DMS 273 treated with DMSO at 0.1 percent for 48 hours (cell line): ENCODE measurements at regions not wholly inside any gene's neighbourhood (a gene's known extent, or its start where the extent isn't known, plus 50 kb on each side); places are given as distances from the start of the nearest gene placed in this dataset.
"Not testable (repeated sequence)": the region's sequence is repeated elsewhere in the genome, so short reads cannot be mapped to it uniquely, and the experiment has no call there.

ENCODE experiments used
- DNase-seq: peaks from one replicate; lab custom pipeline; 2025; lab: John Stamatoyannopoulos, UW

DNA sequence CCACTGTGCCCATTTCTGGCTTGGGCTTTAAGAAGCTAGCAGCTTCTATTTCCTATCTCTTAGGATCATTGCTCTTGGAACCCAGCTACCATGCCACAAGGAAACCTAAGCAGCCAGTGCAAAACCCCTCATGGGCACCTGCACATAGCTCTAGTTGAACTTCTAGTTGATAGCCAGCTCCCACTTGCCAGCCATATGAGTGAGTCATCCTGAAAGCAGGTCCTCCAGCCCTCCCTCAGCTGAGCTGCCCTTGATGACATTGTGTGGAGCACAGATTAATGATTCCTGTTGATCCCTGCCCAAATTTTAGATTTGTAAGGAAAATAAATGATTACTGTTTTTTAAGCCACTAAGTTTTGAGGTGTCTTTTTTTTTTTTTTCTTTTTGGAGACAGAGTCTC is 234.2 kb upstream of the FBXO33 start:
- DNase-seq, result no peak

DNA sequence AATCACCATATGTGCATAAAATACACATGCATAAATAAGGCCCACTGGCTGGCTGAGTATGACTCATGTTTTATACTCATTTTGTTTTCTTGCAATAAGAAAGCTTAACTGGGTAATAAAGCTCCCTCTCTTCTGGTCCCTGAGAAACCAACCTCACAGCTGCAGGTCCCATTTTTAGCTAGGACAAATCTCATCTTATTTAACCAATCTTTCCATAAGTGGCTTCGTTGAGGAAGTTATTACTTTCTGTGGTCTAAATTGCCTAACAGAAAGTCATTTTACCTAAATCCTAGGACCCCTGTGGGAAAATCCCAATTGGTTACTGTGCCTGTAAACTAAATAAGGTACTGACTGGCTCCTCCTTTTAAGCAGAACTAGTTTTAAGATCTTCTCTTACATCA is 232.8 kb upstream of the FBXO33 start:
- DNase-seq, result no peak

DNA sequence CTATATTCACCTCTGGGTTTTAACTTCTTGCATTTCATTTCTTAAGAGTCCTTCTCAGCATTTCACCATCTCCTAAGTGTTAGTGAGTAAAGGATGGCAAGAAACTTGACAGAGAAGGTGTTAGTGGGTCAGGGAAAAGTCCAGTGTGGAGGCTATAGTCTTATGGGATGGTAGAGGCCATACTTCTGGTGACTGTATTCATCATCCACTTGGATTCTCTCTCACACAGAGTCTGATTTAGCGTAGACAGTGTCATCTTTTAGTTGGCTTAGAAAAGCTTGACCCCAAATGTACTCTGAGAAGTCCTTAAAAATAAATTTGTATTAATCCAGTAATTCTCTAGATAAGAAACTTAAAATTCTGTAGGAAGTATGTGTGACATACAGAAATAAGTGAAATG is 232.4 kb upstream of the FBXO33 start:
- DNase-seq, result no peak

DNA sequence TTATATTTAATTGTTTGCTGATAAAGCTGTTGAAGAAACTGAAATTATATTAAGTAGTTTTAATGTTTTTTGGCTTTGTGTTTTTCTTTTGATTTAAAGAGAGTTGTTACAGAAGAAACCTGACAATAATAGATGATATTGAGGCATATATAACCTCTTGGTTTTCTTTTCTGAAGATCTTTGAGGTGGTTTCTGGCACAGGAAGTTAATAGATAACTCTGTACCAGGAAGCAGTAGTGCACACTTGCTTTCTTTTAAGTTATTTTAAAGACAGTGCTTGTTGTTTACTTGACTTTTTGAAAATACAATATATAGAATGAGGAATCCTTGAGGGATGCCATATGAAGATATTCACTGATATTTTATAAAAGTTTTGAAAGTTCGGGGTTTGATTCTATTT is 209.0 kb upstream of the FBXO33 start:
- DNase-seq, result no peak

DNA sequence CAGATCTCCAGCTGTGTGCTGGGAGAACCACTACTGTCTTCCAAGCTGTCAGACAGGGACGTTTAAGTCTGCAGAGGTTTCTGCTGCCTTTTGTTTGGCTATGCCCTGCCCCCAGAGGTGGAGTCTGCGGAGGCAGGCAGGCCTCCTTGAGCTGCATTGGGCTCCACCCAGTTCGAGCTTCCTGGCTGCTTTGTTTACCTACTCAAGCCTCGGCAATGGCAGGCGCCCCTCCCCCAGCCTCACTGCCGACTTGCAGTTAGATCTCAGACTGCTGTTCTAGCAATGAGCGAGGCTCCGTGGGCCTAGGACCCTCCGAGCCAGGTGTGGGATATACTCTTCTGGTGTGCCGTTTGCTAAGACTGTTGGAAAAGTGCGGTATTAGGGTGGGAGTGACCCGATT is 206.8 kb upstream of the FBXO33 start:
- DNase-seq, result not testable (repeated sequence)

DNA sequence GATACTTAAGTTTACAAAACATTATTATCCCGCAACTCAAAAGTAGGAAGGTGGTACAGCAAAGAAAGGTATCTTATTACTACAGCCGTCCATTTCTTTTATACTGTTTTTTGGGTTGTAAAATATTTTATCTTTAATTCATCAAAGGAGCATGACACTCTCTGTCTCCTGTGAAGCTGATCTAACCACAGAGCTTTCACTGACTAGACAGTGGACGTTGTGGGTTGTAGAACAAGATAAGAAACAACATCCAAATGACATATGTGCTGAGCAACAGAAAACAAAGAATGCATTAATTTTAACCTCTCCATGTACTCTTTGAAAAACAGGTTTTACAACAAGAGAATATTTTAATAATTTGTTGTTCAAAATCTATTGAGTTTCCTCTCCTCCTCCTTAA is 195.9 kb upstream of the FBXO33 start:
- no peak for DNase-seq

DNA sequence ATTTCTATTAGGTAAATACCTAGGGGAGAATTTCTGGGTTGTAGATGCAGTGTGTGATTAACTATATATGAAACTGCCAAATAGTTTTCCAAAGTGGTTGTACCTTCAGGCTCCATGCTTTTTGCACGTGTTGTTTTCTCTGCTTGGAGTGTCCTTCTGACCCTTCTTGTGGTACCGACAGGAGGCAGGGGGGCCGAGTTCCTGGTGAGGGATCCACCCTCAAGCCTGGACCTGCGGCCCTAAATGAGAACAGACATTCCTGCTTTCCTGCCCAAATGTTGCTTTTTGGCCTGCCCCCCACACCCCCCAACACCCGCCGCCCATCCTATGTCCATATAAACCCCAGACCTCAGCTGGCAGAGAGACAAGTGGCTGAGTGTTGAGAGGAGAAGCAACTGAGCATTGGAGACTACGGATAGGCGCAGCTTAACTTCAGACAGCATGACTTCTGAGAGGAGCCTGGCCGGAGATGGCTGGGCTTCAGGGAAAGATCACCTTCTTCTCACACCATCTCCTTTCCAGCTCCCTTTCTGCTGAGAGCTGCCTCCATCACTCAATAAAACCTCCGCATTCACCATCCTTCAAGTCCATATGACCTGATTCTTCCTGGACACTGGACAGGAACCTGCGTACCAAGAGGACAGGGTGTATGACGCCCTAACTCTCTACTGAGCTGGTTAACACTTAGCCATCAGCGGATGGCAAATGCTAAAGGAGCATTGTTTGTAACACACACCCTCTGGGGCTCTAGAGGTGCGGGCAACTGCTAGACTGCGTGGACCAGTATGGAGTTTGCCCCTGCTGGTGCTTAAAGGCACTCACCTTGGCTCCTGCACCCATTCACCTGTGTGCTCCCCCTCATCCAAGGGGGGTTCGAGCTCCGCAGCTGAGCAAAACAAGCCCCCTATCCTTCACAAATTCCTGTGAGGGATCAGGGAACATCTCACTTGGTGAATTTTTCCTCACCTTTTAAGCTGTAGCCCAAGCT is 194.7 kb upstream of the FBXO33 start:
- no peak for DNase-seq

DNA sequence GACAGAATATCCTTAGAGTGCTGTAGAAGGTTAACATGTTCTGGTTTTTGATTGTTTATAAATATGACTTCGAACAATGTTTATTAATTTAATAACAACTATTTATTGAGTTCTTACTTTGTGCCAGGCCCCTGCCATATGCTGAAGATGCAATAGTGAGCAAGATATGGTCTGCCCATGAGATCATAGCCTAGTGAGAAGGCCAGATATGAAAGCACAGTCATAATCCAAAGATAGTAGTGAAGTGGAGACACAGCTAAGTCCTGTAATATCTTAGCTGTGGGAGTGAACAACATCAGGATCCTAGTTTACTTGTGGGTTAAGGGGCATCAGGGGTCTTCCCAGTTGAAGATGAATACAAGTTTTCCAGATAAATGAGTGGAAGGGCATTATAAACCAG is 189.4 kb upstream of the FBXO33 start:
- DNase-seq, result no peak

DNA sequence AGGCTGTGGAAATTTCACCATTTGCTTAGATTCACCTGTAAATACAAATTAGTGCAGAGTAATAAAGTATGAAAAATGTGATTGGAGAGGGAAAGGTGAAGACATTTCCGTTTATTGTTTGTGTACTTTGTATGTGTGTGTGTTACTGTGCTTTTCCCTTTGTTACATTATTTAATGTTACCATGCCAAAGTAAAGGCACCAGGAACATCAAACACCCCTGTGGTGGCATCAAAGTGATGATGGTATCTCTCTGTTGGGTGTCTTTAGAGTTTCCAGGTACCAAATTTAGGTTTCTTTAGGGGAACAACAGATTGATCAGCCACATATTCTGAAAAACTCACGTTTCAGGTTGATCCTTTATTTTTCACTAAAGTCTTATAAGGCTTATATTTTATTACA is 189.0 kb upstream of the FBXO33 start:
- DNase-seq, result no peak

DNA sequence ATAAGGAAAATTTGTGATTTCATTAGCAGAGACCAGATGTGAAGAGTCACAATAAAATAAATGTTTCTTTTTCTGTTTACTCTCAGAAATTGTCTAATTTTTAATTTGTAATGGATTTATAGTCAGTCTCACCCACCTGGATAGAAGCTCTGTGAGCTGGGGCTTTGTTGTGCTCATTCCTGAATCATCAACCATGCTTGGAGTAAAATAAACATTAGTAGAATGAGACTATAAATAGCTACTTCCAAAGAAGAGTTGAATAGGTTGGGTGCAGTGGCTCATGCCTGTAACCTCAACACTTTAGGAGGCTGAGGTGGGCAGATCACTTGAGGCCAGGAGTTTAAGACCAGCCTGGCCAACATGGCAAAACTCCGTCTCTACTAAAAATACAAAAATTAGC is 185.3 kb upstream of the FBXO33 start:
- no peak for DNase-seq

DNA sequence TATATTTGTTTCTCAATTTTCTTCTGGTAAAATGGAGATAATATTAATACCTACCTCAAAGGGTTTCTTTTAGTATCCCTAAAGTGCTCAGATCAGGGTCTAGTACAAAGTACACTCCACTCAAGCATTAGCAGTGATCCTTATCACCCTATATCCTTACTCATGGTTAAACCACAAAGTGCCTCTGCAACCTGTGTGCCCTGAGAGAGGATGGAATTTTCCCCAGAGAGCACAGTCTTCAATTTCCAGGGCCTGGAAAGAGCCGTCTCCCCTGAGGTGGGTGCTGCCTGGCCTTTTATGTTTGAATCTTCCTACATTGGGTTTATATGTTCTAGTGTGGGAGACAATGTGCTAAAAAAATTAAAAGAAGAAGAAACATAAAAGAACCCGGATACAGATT is 183.1 kb upstream of the FBXO33 start:
- DNase-seq, result no peak

DNA sequence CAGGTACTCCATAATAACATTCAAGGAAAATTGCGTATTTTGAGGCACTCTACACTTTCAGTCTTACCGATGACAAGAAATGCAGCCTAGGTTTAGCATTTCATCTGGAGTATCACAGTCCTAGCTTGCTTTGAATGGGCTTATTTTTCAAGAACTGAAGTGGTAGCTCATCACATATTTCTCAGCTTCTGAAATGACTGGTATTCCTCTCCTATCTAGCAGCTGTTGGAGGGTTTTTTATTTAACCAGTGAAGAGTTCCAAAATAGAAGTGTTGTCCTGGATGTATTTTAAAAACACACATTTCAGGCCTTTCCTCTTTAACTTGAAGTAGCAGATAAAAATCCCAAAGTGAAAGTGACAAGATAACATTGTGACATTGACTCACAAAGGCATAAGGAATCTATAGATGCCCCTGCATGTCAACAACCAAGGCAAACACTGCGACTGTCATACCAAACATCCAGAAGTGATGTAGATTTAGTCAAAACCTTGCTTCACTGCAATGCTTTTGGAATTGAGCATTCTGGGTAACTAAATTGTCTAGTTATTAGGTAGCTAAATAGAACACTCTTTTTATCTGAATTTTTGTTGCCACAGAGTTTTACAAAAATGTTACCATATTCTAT is 182.2 kb upstream of the FBXO33 start:
- DNase-seq, result no peak

DNA sequence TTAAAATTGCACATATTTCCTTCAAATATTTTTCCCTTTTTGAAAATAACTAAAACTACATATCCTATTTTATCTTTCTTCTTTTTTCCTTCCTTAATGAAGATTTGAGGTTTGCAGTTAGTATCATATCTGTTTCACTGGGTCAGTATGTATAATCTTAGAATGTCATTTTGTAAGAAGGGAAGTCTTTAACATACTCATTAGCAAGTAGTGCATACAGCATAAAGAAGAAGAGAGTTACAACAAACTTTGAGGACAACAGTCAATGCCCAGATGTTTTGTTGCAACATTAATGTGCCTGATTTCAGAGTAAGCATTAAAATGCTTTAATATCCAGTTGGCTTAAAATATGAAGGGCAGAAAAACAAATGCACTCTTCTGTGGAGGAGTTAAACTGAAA is 176.9 kb upstream of the FBXO33 start:
- no peak for DNase-seq

DNA sequence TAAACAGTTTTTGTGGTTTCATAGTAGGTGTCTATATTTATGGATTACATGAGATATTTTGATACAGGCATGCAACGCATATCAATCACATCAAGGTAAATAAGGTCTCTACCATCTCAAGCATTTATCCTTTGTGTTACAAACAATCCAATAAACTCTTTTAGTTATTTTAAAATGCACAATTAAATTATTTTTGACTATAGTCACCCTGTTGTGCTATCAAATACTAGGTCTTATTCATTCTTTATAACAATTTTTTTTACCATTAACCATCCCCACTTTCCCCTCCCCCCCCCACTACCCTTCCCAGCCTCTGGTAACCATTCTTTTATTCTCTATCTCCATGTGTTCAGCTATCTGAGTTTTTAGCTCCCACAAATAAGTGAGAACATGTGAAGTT is 175.7 kb upstream of the FBXO33 start:
- no peak for DNase-seq

DNA sequence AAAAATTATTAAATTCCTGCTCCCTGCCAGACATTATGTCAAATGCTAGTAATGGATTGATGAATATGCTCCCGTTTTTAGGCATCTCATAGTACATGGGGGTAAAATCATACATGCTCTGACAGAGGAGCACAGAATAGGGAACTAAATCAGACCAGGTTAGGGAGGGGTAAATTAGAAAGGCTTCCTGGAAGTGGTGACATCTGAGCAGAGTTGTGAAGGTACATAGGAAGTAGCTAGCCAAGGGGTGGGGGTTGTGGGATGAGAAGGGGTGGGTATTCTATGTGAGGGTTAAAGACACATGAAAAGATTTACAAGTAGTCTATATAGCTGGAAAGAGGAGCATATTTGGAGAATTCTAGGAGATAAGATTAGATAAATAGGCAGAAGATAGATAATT is 171.7 kb upstream of the FBXO33 start:
- DNase-seq, result no peak

DNA sequence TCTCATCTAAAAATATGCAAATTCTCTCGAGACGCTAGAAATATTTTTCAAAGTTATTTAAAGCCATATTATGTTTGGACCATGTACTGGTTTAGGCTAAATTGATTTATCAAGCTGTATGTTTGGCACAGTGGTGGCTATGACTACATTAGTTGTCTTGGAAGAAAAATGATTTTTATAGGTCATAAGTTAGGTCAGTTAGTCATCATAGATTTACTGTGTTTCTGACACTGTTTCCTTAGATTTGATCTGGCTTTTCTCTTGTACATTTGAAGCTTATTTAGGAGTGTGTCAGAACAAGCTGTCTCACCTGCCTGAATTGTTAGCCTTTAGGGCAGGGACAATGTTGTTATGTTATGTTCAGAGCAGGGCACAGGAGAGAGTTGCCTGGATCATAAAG is 161.1 kb upstream of the FBXO33 start:
- no peak for DNase-seq

DNA sequence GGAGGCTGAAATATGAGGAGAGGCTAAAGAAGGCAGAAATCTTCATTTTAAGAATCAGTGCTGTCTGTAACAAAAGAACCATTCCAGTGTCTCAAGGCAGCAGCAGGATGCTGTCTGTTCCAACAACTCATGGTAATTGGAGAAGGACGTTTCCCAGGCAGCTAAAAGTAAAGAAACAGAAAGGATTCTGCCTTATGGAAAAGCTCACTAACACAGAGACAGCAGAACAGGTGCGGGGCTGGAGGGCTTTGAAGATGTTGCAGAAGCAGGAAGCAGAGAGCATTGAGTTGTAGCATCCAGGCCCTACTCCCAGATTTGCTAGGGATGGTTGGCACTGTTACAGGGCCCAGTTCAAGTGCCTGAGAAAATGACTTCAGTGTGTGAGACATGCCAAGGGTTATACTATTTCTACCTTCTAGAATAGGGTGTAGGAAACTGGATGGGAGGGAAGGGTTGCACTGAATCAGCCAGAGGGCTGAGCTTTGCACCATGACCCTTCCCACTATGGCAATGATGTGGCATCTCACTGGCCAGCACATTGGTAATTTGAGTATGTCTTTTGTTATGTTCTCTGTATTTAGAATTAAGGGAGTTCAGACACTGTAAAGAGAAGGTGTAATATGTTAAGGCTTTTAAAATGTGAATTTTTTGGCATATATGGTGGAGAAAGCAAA is 160.0 kb upstream of the FBXO33 start:
- no peak for DNase-seq

DNA sequence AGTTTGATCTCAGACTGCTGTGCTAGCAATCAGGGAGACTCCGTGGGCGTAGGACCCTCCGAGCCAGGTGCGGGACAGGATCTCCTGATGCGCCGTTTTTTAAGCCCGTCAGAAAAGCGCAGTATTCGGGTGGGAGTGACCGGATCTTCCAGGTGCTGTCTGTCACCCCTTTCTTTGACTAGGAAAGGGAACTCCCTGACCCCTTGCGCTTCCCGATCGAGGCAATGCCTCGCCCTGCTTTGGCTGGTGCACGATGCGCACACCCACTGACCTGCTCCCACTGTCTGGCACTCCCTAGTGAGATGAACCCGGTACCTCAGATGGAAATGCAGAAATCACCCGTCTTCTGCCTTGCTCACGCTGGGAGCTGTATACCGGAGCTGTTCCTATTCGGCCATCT is 157.6 kb upstream of the FBXO33 start:
- not testable (repeated sequence) for DNase-seq

DNA sequence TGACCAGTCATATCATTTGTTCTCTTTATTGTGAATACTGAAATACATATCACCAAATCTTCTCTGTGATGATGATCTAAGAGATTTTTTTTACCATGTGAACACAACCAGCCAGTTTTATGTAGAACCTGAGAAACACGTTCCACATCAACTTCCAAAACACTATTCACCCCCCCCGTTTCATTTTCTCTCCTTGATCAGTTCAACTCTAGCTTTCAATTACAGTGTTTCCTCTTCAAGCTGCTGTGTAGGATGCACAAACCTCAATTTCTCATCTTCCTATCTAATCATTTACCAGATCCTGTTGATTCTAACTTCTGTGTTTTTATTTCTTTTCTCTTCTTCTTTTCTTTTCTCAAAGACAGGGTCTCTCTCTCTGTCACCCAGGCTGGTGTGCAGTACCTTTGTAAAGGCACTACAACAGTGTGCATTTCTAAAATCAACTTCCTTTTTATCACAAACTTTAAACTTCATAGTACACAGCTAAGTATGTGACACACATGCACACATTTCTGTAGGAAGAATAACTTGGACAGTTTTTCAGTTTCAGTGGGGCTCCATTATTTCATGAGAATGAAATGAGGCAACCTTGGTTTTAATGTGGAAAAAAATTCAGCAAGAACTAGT is 149.9 kb upstream of the FBXO33 start:
- no peak for DNase-seq

DNA sequence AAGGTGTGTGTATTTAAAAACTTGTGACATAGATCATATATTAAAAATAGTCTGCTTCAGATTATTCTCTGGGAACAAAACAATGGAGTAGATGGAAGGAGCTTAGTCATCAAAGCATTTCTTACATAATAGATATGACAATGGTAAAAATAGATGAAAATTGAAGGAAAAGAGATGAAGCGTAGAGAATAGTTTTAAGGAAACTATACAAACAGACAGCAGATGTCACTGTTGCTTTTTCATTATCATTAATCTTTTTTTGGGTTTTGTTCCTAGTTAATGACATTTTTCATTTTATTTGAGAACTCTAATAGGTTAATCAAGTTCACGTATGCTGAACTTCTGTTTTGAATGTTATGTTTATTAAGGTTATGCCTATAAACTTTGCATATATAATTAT is 149.2 kb upstream of the FBXO33 start:
- DNase-seq, result no peak

DNA sequence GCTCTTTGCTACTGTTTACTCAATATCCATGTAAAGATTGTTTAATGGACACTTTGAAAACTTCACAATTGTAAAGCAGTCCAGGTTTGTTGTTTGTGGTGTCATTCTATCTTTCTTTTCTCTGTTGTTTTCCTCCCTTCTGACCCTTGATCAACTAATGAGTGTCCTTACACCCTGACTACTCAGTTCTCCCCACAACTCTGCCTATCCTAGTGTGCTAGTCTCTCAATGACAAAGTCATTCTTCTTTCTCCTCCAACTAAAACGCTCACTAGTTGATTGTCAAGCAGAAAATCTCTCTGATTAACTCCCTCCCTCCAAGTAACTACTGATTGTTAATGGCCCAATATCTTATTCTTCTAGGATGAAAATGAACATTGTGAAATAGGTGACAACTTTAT is 148.5 kb upstream of the FBXO33 start:
- DNase-seq, result no peak

DNA sequence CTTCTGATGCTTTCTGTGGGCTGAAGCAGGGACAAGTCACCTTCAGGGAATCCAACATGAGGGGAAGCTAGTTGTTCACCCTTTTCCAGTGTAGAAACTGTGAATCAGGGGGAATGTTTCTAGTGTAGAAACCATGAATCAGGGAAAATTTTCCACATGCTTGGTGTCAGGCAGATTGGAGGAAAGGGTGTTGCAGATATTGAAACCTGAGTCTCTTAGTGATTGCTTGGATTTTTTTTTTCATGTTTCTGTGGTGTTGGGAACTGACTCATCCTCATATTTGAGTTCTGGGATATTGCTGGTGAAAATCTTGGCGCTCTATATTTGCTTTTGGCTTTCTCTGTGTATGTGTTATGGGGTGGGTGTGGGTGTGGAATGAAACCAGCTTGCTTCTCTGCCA is 144.5 kb upstream of the FBXO33 start:
- DNase-seq, result no peak

DNA sequence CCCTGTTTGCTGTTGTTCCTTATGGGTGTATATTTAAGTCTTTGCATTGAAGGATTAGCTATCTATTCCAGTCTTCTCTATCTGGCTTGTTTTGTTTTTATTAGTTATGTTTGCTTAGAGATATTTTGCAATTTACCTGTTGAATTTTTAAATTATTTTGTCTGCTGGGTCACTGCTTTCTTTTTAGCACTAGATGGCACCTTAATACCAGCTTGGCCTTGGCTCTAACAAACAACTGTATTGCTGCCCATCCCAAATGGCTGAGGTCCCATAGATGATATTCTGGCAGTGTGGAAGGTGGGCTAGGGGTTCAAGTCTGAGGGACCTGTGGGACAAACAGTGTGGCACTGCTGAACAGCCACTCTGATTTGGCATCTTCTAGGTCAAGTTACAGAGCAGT is 144.0 kb upstream of the FBXO33 start:
- DNase-seq, result no peak
